ENCODE measurements at regions not wholly inside any gene's neighbourhood (a gene's known extent, or its start where the extent isn't known, plus 50 kb on each side); places are given as distances from the start of the nearest gene placed in this dataset.

DNA sequence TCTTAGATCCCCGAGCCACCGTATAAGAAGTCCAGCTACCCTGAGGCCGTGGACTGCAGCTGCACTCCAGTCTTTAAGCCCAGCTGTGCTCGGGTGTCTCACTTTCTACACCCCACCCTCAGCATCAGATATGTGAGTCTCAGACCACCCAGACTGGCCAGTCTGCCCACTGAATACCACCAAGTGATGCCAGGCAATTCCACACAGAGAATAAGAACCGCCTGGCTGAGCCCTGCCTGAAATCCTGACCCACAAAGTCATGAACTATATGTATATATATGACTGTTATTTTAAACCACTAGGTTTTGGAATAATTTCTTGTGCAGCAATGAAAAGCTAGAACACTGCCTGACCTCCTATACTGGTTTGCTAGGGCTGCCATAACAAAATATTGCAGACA is 106.7 kb downstream of the FOXF2 start:
- Histone ChIP-seq H3K36me3 (ENCODE audit: control insufficient read depth, insufficient read depth, low read length) (no peaks in the 10 kb centered on the region), H3K27me3 (ENCODE audit: control insufficient read depth, insufficient read depth, low read length) (no peaks in the 10 kb centered on the region), H3K4me3 (ENCODE audit: low read depth, low read length) (no peak overlapping the region)
- DNase-seq (ENCODE audit: low read depth), result no peak
- TF ChIP-seq, protein P1, sequence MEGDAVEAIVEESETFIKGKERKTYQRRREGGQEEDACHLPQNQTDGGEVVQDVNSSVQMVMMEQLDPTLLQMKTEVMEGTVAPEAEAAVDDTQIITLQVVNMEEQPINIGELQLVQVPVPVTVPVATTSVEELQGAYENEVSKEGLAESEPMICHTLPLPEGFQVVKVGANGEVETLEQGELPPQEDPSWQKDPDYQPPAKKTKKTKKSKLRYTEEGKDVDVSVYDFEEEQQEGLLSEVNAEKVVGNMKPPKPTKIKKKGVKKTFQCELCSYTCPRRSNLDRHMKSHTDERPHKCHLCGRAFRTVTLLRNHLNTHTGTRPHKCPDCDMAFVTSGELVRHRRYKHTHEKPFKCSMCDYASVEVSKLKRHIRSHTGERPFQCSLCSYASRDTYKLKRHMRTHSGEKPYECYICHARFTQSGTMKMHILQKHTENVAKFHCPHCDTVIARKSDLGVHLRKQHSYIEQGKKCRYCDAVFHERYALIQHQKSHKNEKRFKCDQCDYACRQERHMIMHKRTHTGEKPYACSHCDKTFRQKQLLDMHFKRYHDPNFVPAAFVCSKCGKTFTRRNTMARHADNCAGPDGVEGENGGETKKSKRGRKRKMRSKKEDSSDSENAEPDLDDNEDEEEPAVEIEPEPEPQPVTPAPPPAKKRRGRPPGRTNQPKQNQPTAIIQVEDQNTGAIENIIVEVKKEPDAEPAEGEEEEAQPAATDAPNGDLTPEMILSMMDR (IDR thresholded peaks at IDR 0.05; ENCODE audit: insufficient read depth, low read length, poor library complexity, severe bottlenecking), result no peak

DNA sequence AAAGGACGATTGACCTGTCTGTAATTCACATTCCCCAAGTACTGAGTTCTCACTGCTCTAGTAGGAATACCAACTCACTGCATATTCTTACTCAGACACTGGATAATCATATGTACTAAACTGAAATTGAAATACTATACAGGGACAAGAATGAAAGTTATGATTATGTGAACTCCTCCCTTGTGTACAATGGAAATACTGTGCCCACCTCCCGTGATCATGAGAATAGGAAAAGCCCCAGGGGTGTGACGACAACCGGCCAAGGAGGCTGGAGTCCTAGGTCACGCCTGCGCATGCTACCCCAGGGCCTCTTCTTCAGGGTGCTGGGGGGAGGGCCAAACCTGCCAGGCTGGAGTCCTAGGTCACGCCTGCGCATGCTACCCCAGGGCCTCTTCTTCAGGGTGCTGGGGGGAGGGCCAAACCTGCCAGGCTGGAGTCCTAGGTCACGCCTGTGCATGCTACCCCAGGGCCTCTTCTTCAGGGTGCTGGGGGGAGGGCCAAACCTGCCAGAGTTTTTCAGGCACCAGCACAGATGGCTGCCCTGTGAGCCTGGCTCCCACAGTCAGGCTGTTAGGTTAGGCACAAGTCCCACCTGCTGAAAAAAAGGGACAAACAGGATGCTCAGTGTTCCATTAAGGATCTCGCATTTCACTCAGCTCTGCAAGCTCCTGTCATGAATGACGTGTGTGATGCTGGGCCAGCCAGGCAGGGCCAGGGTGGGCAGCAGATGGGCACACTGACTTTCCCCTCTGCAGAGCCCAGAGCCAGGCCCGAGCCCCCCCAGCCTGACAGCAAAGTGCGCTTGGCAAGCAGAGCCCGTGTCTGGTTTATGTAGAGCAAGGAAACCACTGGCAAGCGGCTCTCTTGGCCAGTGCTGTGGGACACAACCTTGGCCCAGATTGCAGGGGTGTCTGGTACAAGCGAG is 107.7 kb downstream of the FOXF2 start:
- H3K36me3 ChIP-seq (ENCODE audit: control insufficient read depth, insufficient read depth, low read length), result no peaks in the 10 kb centered on the region
- H3K27me3 ChIP-seq (ENCODE audit: control insufficient read depth, insufficient read depth, low read length), result no peaks in the 10 kb centered on the region
- DNase-seq (ENCODE audit: low read depth), result no peak
- TF ChIP-seq, protein P1 (IDR thresholded peaks at IDR 0.05; ENCODE audit: insufficient read depth, low read length, poor library complexity, severe bottlenecking), result no peak
- no peak overlapping the region for H3K4me3 ChIP-seq (ENCODE audit: low read depth, low read length)

GRCh38 chr6:1497761-1498105 is 108.4 kb downstream of the FOXF2 start:
- no peaks in the 10 kb centered on the region for H3K36me3 ChIP-seq (ENCODE audit: control insufficient read depth, insufficient read depth, low read length)
- TF ChIP-seq, protein P1 (IDR thresholded peaks at IDR 0.05; ENCODE audit: insufficient read depth, low read length, poor library complexity, severe bottlenecking), result no peak
- no peaks in the 10 kb centered on the region for H3K27me3 ChIP-seq (ENCODE audit: control insufficient read depth, insufficient read depth, low read length)
- H3K4me3 ChIP-seq (ENCODE audit: low read depth, low read length), result no peak overlapping the region
- DNase-seq (ENCODE audit: low read depth), result no peak

DNA sequence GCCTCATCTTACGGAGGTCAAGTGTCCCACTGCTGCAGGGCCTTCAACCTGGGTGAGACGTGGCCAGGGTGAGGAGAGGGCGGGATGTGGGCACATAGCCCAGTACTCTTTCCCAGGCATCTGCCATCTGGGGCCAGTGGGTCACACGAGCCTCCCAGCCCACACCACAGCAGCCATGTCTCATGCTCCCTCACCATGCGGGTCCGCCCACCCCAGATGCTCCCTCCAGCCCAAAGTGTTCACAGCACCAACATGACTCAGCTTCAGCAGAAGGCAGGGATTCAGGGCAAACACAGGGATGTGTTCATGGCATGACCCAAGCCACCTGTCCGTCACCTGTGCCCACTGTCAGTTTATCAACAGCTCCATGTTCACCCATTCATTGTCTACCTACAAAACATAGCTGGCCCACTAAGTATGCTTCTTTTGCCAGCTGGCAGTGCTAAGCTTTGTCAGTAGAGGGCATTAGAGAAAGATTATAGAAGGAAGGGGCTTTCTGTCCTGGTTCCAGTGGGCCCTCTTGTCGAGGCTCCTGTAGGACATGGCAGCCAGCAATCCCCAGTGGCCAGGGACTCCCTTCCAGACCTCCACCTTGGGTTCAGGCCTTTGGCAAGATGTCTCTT is 109.2 kb downstream of the FOXF2 start:
- Histone ChIP-seq H3K36me3 (ENCODE audit: control insufficient read depth, insufficient read depth, low read length) (no peaks in the 10 kb centered on the region), H3K27me3 (ENCODE audit: control insufficient read depth, insufficient read depth, low read length) (no peaks in the 10 kb centered on the region), H3K4me3 (ENCODE audit: low read depth, low read length) (no peak overlapping the region)
- DNase-seq (ENCODE audit: low read depth), result no peak
- TF ChIP-seq, protein P1 (IDR thresholded peaks at IDR 0.05; ENCODE audit: insufficient read depth, low read length, poor library complexity, severe bottlenecking), result no peak

DNA sequence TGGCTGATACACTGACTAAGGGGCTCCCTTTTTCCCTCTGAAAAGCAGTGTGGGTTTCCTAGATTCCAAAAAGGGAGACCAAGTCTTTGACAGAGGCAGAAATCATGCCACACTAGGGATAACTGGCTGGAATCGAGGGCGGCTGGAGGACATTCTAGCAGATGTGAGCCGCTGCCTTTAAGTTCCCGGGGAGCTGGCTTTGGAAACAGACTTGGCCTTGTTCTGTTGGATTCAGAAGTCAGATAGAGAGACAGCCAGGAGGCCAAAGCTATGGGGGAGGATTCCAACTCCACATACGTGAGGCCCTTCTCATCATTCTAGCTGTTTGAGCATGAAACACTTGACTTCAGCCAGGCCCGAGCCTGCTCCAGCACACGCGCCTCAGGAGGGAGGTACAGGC is 109.9 kb upstream of the FOXC1 start:
- no peak for DNase-seq (ENCODE audit: low read depth)
- Histone ChIP-seq H3K4me3 (ENCODE audit: low read depth, low read length) (no peak overlapping the region), H3K27me3 (ENCODE audit: control insufficient read depth, insufficient read depth, low read length) (peaks cover 3% of the 10 kb centered on the region), H3K36me3 (ENCODE audit: control insufficient read depth, insufficient read depth, low read length) (no peaks in the 10 kb centered on the region)
- TF ChIP-seq, protein P1 (IDR thresholded peaks at IDR 0.05; ENCODE audit: insufficient read depth, low read length, poor library complexity, severe bottlenecking), result no peak
